ENCODE measurements at regions not wholly inside any gene's neighbourhood (a gene's known extent, or its start where the extent isn't known, plus 50 kb on each side); places are given as distances from the start of the nearest gene placed in this dataset.

DNA sequence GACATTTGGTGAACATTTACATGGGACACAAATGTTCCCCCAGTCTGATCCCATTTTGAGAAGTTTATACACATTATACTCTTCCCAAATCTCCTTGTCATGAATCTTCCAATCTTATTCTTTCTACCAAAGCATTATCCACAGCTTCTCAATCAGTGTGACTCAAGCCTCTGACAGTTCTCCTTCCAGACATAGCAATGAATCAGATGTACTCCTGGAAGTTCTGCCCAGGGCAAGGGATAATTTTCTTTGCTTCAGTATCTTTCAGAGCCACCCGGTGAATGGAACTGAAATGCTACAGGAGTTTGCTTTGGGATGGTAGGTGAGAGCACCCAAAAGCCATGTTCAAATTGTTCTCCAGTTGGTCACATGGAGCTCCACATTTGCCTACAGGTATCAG lies 145.5 kb downstream of the ANXA5 start:
- CTCF ChIA-PET: no interaction called here
- intact Hi-C loops (cut with DNase I, micrococcal nuclease): no loop called here

DNA sequence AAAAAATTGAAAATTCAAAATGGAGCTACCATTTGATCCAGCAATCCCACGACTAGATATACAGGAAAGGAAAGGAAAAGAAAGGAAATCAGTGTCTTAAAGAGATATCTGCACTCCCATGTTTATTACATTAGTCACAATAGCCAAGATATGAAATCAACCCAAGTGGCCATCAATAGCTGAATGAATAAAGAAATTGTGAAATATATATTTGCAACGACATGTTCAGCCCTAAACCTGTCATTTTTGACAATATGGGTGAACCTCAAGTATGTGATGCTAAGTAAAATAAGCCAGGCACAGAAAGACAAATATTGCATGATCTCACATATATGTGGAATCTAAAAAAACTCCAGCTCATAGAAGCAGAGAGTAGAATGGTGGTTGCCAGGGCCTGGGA lies 155.1 kb downstream of the ANXA5 start:
- H3K4me1 ChIP-seq (ENCODE audit: insufficient read depth, low read length): no peaks in the 10 kb centered on the region
- intact Hi-C loops (cut with DNase I, micrococcal nuclease): no loop called here
- H3K9me3 ChIP-seq (ENCODE audit: control insufficient read depth in 1 of 2, insufficient read depth in 1 of 2, low read length in 2 of 2): no peaks in the 10 kb centered on the region
- Mint-ChIP-seq H3K36me3 (ENCODE audit: low read depth) (no peaks in the 10 kb centered on the region), H3K9me3 (peaks cover 2% of the 10 kb centered on the region), H3K27ac (no peak overlapping the region), H3K27me3 (peaks cover 35% of the 10 kb centered on the region), H3K4me1 (ENCODE audit: low read depth) (no peaks in the 10 kb centered on the region), H3K4me3 (no peak overlapping the region)
- TF ChIP-seq, protein P1, sequence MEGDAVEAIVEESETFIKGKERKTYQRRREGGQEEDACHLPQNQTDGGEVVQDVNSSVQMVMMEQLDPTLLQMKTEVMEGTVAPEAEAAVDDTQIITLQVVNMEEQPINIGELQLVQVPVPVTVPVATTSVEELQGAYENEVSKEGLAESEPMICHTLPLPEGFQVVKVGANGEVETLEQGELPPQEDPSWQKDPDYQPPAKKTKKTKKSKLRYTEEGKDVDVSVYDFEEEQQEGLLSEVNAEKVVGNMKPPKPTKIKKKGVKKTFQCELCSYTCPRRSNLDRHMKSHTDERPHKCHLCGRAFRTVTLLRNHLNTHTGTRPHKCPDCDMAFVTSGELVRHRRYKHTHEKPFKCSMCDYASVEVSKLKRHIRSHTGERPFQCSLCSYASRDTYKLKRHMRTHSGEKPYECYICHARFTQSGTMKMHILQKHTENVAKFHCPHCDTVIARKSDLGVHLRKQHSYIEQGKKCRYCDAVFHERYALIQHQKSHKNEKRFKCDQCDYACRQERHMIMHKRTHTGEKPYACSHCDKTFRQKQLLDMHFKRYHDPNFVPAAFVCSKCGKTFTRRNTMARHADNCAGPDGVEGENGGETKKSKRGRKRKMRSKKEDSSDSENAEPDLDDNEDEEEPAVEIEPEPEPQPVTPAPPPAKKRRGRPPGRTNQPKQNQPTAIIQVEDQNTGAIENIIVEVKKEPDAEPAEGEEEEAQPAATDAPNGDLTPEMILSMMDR (IDR thresholded peaks at IDR 0.05): no peak
- no peaks in the 10 kb centered on the region for H3K27me3 ChIP-seq (ENCODE audit: control insufficient read depth in 1 of 2, insufficient read depth in 2 of 2, low read length in 2 of 2)
- POLR2A ChIA-PET: no interaction called here
- ATAC-seq (ENCODE audit: poor library complexity) (no peak), DNase-seq (no peak)
- H3K27ac ChIP-seq (ENCODE audit: low read depth in 1 of 2, low read length in 2 of 2): no peak overlapping the region
- CTCF ChIA-PET: interaction anchor here (0.7 kb wide), 1 partner anchor 62 kb away, joined by 3 read pairs; no protein-coding TSS in a partner anchor
- H3K36me3 ChIP-seq (ENCODE audit: insufficient read depth, low read length): no peaks in the 10 kb centered on the region
- no peak overlapping the region for H3K4me3 ChIP-seq (ENCODE audit: low read length)

More for the DNA sequence above, 145.5 kb downstream of the ANXA5 start:
- no peak overlapping the region for H3K4me3 ChIP-seq (ENCODE audit: low read length)
- no peak overlapping the region for H3K4me3 Mint-ChIP-seq
- no peak overlapping the region for H3K27ac Mint-ChIP-seq
- H3K4me1 ChIP-seq (ENCODE audit: insufficient read depth, low read length): no peaks in the 10 kb centered on the region
- peaks cover 0 to 8% of the 10 kb centered on the region in 2 experiments for H3K9me3 ChIP-seq (ENCODE audit: control insufficient read depth in 1 of 2, insufficient read depth in 1 of 2, low read length in 2 of 2)
- POLR2A ChIA-PET: no interaction called here
- TF ChIP-seq, protein P1 (IDR thresholded peaks at IDR 0.05): no peak
- no peaks in the 10 kb centered on the region for H3K9me3 Mint-ChIP-seq
- H3K27me3 ChIP-seq (ENCODE audit: control insufficient read depth in 1 of 2, insufficient read depth in 2 of 2, low read length in 2 of 2): peaks cover 3 to 6% of the 10 kb centered on the region in 2 experiments
- peaks cover 12% of the 10 kb centered on the region for H3K27me3 Mint-ChIP-seq
- no peak overlapping the region for H3K27ac ChIP-seq (ENCODE audit: low read depth in 1 of 2, low read length in 2 of 2)
- H3K36me3 Mint-ChIP-seq (ENCODE audit: low read depth): no peaks in the 10 kb centered on the region
- DNase-seq: no peak
- H3K36me3 ChIP-seq (ENCODE audit: insufficient read depth, low read length): no peaks in the 10 kb centered on the region
- no peak for ATAC-seq (ENCODE audit: poor library complexity)
- H3K4me1 Mint-ChIP-seq (ENCODE audit: low read depth): no peaks in the 10 kb centered on the region

DNA sequence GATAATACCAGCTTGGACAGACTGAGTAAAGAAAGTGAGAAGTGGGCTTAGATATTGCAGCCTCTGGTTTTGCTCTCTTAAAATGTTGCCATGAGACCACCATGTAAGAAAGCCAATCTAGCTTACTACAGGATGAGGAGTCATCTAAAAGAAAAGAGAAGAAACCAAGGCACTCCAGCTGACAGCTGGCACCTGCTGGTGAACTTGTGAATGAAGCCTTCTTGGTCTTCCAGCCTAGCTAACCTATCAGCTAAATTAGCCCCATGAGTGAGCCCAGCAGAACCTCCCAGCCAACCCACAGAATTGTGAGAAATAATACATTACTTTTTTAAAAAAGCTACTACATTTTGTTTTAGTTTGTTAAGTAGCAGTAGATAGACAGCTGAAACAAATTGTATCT lies 154.5 kb upstream of the QRFPR start:
- ATAC-seq (ENCODE audit: poor library complexity): no peak
- CTCF ChIA-PET: no interaction called here

More for the DNA sequence above, 154.5 kb upstream of the QRFPR start:
- H3K4me1 ChIP-seq (ENCODE audit: insufficient read depth, low read length): no peaks in the 10 kb centered on the region
- DNase-seq: no peak
- Mint-ChIP-seq H3K27me3 (peaks cover 45% of the 10 kb centered on the region), H3K4me3 (no peak overlapping the region), H3K9me3 (no peaks in the 10 kb centered on the region), H3K27ac (no peak overlapping the region), H3K4me1 (ENCODE audit: low read depth) (no peaks in the 10 kb centered on the region), H3K36me3 (ENCODE audit: low read depth) (no peaks in the 10 kb centered on the region)
- H3K27me3 ChIP-seq (ENCODE audit: control insufficient read depth in 1 of 2, insufficient read depth in 2 of 2, low read length in 2 of 2): no peaks in the 10 kb centered on the region
- H3K9me3 ChIP-seq (ENCODE audit: control insufficient read depth in 1 of 2, insufficient read depth in 1 of 2, low read length in 2 of 2): no peaks in the 10 kb centered on the region
- intact Hi-C loops (cut with DNase I, micrococcal nuclease): no loop called here
- POLR2A ChIA-PET: no interaction called here
- H3K36me3 ChIP-seq (ENCODE audit: insufficient read depth, low read length): no peaks in the 10 kb centered on the region
- H3K4me3 ChIP-seq (ENCODE audit: low read length): no peak overlapping the region
- H3K27ac ChIP-seq (ENCODE audit: low read depth in 1 of 2, low read length in 2 of 2): no peak overlapping the region
- TF ChIP-seq, protein P1 (IDR thresholded peaks at IDR 0.05): no peak
